ENCODE measurements at regions not wholly inside any gene's neighbourhood (a gene's known extent, or its start where the extent isn't known, plus 50 kb on each side); places are given as distances from the start of the nearest gene placed in this dataset.
"Not testable (repeated sequence)": the region's sequence is repeated elsewhere in the genome, so short reads cannot be mapped to it uniquely, and the experiment has no call there.

DNA sequence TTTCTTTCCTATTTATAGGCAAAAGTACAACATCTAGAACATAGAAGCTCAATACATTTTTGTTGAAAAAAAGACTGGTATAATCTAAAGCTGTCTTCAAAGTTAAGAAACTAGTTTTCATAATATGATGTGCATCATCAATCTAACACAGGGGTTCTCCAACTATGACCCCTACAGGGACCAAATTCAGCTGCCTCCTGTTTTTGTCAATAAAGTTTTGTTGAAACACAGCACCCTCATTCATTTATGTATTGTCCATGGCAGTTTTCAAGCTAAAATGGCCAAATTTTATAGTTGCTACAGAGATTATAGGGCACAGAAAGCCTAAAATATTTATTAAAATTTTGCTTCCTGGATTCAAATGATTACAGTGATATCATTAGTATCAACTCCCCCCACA is 452.9 kb downstream of the CCER1 start:
- no peak for DNase-seq (ENCODE audit: low read depth)

DNA sequence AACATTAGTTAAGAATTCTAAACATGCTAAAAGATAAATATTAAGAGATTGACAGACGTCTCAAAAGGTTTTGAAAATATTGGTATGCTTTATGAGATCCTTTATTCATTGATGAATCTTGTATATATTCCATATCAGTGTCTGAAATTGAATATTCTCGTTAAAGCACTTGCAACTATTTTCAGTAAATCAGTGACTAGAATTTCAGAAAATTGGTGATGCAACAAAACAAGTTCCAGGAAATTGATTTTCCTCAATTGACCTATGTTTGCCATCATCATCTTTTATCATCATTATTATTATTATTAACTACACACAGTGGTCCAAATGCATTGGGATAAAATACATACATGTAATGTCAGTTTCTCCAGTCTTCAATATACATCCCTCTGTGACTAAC is 453.6 kb downstream of the CCER1 start:
- DNase-seq (ENCODE audit: low read depth): no peak

DNA sequence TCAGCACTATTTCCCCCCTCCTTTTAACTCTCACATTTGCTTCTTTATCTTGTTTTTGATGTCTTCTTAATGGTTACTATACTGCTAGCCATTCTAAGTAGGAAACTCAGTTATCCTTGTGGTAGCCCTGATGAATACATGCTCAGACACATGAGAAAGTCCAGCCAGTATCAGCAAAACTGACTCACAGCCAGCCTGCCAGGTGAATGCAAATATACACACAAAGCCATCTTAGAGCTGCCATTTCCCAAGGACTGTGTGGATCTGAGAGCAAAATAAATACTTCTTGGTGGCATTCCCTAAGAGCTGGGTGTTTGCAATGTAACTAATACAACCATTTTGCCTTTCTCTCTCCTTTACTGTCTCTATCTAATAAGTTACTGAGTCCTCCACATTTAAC is 455.2 kb downstream of the CCER1 start:
- no peak for DNase-seq (ENCODE audit: low read depth)

DNA sequence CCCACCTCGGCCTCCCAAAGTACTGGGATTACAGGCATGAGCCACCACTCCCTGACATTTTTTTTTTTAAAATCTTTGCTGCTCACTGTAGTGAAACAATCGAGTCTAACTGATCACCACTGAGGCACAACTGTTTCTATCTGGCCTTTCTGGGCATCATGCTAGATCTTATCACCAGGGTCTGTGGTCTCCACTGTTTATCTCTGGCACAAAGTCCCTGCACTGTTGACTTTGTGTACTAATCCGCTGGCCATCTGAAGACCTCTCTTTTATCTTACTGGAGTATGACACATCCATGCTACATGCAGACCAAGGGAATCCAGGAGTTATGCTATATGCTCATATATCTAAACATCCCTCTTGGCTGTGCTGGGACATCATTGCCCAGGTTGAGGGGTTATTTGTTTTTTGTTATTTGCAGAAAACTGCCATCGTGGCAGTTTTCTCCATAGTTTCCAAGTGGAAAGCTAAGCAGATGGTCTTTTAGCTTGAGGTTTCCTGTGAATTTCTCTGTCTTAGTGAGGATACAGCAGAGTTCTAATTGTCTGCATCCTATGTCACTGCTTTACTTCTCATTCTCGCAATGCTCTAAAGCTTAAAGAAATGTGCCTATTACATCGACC is 456.9 kb downstream of the CCER1 start:
- no peak for DNase-seq (ENCODE audit: low read depth)

DNA sequence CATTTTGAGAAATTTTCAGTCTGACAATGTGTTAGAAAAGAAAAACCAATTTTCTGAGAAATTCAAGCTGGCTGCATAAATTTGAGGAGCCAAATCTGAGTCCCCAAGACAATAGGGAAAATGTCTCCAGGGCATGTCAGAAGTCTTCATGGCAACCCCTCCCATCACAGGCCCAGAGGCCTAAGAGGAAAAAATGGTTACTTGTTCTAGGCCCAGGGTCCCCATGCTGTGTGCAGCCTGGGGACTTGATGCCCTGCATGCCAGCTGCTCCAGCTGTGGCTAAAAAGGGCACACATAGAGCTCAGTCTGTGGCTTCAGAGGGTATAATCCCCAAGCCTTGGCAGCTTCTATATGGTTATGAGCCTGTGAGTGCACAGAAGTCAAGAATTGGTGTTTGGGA is 464.6 kb downstream of the CCER1 start:
- DNase-seq (ENCODE audit: low read depth): no peak

DNA sequence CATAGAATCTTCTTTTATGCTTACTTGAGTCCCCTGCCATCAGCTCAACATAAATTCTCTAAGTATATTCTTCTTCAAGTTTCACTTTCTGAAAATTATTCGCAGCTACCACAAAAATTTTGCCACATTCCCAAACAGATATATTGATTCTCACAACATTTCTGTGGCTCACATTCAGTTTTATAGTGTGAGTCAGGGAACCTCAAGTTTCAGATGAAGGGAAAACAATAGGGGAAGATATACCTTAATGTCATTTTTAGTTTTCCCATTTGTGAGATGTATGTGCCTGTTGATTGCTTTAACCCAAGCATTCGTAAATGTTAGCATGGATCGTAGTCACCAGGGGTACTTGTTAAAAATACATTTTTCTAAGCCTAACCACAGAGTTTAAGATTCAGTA is 465.8 kb downstream of the CCER1 start:
- DNase-seq (ENCODE audit: low read depth): no peak

DNA sequence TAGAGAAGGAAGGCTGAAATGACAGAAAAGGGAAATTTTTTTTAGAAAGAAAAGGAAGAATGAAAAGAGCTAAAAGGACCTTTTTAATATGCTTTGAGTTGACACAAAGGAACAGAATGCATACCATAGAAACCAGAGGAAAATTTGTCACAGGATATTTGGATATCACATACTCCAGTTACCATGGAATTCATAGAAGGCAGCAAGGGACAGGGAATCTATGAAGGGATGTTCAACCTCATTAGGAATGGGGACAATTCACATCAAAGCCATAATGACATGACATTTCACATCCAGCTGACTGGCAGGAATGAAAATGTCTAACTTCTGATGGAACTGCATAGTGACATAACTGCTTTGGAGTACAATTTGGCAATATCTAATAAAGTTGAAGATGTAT is 469.4 kb downstream of the CCER1 start:
- no peak for DNase-seq (ENCODE audit: low read depth)

DNA sequence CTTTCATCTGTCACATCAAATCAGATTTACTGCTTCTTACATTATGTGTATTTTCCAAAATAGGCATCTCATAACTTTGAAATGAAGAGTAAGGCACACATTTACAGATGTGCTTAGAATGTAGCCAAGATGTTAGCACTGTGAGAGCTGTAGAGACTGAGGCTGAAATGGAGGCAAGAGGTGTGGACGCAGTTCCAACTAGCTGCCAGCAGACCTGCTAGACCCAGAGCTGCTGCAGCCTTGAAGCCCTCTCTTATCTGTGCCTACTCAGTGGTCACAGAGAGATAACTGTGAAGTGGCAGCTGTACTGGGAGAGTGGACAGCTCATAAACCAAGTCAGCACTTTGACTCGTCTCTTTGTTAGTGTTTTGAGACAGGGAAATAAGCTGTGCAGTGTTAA is 470.9 kb downstream of the CCER1 start:
- no peak for DNase-seq (ENCODE audit: low read depth)

DNA sequence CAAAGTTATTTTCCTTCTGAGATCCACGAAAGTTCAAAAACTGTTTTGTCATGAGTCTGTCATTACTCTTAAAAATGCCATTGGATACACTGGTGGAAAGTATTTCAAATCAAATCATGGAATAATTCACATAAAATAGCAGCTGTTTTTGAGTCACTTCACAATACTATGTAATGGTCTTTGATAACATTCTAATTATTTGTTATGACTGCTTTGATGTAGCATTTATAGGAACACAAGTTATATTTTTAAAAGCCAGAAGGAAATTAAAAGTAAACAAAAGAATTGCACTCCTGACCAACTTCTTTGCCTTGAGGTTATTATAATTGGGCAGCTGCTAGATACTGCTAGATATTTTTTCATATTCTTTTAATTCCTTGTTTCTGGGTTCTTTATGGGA is 473.2 kb downstream of the CCER1 start:
- no peak for DNase-seq (ENCODE audit: low read depth)

DNA sequence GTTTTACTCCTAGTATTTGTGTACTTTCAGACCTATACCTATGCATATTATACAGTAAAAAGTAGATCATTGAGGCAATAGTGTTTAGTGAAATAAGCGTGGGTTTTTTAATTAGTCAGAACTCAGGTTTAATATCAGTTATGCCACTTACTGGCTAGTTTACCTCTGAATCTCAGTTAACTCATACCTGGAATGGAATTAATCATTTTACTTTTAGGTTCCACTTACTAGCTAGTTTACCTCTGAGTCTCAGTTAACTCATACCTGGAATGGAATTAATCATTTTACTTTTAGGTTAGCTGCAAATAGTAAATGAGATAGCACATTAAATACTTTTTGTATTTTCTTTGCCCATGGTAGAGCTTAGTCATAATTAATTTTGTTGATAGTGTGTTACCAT is 475.7 kb downstream of the CCER1 start:
- no peak for DNase-seq (ENCODE audit: low read depth)

DNA sequence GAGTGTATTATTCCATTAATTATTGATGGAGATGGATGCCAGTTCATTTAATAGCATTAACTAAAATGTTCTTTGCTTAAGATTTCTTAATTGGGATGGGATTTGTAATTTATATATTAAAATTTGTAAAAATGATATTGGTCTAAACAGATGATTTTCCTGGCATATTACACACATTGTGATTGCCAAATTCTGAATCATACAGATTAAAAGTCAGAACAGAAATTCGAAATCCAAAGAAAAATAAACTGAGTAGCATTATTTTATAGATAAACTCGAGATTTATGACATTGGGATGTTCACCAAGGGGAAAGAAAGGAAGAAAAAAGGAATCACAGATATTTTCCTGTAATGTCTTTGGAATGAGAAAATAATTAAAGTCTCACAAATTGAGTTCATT is 481.1 kb downstream of the CCER1 start:
- no peak for DNase-seq (ENCODE audit: low read depth)

DNA sequence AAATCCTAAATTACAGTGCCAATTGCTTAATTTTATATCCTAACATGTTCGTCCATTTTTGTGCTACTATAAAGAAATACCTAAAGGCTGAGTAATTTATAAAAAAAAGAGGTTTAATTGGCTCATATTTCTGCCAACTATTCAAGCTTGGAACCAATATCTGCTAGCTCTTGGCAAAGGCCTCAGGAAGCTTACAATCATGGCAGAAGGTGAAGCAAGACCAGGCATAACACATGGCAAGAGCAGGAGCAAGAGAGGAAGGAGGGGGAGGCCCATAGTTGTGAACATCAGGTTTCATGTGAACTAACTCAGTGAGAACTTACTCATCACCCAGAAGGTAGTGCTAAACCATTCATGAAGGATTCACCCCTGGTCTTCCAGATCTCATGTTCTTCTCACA is 494.3 kb downstream of the CCER1 start:
- no peak for DNase-seq (ENCODE audit: low read depth)

DNA sequence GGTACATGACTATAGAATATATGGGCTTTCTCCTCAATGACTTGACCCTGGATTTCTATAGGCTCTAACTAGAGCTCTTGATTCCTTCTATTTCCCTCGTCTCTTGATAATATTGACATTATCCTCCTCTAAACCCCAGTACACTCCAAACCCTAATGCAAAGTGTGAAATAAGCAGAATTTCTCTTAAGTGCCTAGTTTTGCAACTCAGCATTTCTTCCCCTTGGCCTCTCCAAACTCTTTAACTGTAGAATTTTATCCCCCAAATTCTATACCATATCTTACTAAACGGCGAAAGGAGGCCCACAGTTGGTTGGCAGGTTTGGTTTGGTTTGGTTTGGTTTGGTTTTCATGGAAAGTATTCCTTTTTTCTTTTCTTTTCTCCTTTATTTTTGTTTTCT is 498.7 kb downstream of the CCER1 start:
- no peak for DNase-seq (ENCODE audit: low read depth)

DNA sequence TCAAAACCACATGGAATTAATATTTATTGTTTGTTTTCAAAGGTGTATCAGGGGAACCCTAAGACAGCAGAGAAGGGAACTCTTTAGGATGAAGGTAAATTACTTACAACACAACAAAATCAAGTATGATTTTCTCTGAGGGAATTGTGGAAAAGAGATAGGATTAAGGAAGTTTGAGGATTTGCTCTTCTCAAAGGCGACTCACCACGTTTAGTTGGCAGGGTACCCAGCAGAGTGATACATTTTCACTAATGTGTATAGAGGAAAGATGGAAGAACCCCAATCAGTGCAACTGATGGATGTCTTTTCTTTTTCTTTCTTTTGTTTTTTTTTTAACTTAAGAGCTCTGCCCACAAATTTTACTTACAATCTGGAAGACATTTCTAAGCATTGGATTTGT is 499.2 kb downstream of the CCER1 start:
- DNase-seq (ENCODE audit: low read depth): no peak

DNA sequence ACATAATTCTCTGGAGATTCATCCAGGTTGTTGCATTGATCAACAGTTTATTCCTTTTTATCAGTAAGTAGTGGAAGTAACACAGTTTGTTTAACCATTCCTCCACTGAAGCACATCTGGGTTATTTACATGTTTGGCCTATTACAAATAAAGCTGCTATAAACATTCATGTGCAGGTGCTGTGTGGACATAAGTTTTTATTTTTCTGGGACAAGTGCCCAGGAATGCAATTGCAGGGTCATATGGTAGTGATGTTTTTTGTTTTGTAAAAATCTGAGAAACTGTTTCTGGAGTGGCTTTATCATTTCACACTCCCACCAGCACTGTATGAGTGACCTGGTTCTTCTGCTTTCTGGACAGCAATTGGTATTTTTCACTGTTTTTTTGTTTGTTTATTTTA is 505.4 kb downstream of the CCER1 start:
- DNase-seq (ENCODE audit: low read depth): no peak

DNA sequence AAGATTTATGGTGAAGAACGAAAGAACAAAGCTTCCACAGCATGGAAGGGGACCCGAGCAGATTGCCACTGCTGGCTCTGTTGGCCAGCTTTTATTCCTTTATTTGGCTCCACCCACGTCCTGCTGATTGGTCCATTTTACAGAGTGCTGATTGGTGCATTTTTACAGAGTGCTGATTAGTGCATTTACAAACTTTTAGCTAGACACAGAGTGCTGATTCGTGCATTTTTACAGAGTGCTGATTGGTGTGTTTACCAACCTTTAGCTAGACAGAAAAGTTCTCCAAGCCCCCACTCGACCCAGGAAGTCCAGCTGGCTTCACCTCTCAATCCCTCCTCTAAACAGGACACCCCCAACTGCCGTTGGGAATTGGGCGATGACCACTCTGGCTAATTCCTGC is 511.5 kb downstream of the CCER1 start:
- not testable (repeated sequence) for DNase-seq (ENCODE audit: low read depth)

DNA sequence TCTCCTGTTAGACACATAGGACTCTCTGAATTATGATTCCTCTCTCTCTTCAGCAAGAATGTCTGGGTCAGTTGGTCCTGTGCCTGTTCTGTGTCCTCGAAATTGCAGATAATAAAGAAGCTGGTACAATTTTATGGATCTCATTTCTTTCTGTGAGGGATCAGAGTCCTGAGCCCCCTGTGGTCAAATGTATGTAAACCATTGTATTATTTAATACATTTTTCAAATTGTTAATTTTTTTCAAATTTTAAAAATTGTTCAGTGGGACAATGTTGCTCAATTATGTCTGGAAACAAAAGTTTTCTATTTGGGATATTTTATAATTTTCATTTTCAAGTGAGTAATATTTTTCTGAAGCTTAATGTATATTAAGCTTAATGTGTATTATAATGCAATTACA is 513.5 kb downstream of the CCER1 start:
- no peak for DNase-seq (ENCODE audit: low read depth)

DNA sequence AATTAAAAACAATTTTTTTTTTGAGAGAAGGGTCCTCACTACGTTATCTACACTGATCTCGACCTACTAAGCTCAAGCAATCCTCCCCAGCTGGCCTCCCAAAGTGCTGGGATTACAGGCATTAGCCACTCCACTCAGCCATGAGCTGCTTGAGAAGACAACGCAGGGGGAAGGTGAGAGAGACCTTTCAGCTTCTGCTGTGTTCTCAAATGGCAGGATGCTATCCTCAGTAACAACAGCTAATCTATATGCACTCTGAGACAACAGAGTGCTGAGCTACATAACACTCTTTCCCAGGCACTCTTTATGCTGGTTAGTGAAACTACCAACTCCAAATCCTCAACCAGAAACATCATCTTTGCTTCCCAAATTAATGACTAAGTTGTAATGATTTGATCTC is 526.1 kb downstream of the CCER1 start:
- no peak for DNase-seq (ENCODE audit: low read depth)

DNA sequence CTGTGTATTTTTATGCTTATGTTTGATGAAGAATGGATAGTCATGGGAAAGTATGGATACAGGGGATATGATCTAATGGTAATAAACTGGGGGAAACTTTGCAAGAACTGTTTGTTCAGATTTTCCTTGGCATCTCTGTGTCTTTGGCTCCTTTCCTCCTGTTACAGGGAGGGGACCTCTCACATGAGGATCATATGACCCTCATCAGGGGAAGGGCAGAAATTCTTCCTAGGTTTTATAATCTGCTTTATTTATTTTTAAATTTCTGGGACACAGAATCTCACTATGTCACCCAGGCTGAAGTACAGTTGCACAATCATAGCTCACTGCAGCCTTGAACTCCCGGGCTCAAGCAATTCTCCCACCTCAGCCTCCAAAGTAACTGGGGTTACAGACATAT is 526.5 kb downstream of the CCER1 start:
- no peak for DNase-seq (ENCODE audit: low read depth)

DNA sequence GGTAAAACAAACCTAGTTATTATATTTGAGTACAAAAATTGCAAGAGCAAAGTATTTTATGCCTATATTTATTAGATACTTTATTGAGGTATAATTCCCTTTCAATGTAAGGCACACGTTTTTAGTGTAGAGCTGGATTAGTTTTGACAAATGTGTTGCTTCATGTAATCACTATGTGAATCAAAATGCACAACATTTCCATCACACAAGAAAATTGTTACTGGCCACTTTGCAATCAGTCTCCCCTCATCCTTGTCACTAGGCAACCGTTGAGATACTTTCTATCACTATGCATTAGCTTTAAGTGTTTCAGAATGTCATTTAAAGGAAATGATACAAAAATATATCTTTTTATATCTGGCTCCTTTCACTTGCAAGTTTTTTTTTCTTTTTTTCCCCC is 531.0 kb downstream of the CCER1 start:
- DNase-seq (ENCODE audit: low read depth): no peak

DNA sequence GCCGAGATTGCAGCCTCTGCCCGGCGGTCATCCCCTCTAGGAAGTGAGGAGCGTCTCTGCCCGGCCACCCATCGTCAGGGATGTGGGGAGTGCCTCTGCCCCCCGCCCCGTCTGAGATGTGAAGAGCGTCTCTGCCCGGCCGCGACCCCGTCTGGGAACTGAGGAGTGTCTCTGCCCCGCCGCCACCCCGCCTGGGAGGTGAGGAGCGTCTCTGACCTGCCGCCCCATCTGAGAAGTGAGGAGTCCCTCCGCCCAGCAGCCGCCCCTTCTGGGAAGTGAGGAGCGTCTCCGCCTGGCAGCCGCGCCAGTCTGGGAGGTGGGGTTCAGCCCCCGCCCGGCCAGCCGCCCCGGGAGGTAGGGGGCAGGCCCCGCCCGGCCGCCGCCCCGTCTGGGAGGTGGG is 544.0 kb downstream of the CCER1 start:
- DNase-seq (ENCODE audit: low read depth): no peak

DNA sequence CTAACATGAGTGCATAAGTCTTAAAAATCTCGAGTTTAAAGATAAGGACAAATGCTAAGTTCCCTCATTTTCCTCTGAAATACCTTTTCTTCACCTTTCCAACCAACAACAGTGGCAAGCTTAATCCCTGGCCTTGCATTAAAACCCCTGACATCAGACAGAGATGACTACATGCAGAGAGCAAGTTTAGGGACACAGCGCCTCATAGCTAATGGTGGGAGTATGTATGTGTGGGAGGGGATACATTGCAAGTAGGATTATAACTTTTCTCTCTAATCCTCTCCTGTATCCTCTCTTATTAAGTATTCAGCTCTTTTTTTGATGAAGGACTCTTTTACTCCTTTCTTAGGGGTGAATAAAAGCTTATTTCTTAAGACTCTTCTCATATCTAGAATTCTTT is 547.1 kb downstream of the CCER1 start:
- DNase-seq (ENCODE audit: low read depth): no peak

DNA sequence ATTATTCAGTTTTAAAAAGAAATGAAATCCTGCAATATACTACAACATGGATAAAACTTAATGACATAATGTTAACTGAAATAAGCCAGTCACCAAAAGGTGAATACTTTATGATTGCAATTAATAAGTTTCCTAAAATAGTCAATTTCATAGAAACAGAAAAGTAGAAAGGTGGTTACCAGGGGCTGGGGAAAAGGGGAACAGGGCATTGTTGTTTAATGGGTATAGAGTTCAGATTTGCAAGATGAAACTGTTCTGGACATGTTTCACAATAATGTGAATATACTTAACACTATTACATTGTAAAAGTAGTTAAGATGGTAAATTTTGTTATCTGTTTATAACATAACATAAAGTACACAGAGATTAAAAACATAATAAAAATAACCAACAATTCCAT is 550.9 kb downstream of the CCER1 start:
- no peak for DNase-seq (ENCODE audit: low read depth)

DNA sequence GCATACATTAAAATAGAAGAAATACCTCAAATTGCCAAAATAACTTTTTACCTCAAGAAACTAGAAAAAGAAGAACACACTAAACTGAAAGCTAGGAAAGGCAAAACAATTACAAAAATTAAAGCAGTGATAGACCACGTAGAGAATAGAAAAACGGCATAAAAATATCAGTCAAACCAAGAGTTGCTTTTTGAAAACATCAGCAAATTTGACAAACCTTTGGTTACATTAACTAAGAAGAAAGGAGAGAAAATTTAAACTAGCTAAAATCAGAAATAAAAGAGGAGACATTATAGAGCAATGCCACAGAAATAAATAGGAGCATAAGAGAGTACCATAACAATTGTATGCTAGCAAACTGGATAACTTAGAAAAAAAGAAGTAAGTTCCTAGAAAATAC is 553.8 kb downstream of the CCER1 start:
- DNase-seq (ENCODE audit: low read depth): no peak

DNA sequence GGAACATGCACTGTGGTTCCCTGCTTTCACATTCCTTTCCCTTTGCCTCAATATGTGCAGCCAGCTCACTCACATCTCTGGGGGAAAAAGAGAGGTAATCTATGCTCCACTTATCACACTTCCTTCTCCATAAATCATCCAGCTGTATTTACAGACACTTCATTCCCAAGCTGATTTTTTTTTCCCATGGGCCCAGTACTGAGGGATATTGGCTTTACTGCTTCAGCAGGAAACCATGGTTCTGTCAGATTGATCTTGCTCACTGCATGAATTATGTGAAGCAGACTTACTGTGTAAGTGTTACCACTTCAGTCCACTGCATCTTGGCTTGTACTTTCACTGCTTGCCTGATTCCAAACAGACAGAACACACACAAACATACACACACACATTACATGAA is 555.6 kb downstream of the CCER1 start:
- DNase-seq (ENCODE audit: low read depth): no peak
